ENCODE measurements at regions not wholly inside any gene's neighbourhood (a gene's known extent, or its start where the extent isn't known, plus 50 kb on each side); places are given as distances from the start of the nearest gene placed in this dataset.

DNA sequence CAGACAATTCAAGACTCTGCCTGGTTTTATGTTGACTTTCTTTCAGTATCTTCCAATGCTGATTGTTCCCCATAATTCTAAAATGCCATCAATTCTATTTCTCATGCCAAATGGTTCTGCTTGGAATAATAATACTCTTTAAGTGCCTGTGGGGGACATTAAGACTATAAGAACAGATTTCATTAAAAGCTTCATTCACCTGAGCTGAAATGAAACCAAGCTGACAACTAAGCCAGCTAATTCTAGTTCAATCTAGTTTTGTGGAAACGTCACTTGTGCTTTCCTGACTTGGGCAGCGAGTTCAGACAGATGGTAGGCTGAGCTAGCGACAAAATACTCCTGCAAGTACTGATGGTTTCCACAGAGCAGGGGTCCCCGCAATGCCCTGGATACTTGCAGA is 491.1 kb upstream of the RAB6C start:
- TF ChIP-seq POLR2A (IDR thresholded peaks at IDR 0.05), result no peak
- TF ChIP-seq, protein P1, sequence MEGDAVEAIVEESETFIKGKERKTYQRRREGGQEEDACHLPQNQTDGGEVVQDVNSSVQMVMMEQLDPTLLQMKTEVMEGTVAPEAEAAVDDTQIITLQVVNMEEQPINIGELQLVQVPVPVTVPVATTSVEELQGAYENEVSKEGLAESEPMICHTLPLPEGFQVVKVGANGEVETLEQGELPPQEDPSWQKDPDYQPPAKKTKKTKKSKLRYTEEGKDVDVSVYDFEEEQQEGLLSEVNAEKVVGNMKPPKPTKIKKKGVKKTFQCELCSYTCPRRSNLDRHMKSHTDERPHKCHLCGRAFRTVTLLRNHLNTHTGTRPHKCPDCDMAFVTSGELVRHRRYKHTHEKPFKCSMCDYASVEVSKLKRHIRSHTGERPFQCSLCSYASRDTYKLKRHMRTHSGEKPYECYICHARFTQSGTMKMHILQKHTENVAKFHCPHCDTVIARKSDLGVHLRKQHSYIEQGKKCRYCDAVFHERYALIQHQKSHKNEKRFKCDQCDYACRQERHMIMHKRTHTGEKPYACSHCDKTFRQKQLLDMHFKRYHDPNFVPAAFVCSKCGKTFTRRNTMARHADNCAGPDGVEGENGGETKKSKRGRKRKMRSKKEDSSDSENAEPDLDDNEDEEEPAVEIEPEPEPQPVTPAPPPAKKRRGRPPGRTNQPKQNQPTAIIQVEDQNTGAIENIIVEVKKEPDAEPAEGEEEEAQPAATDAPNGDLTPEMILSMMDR (IDR thresholded peaks at IDR 0.05), result no peak

All from Peyer's patch (tissue), 4 donors.